GM12892 (cell line): ENCODE measurements at regions not wholly inside any gene's neighbourhood (a gene's known extent, or its start where the extent isn't known, plus 50 kb on each side); places are given as distances from the start of the nearest gene placed in this dataset.

Source experiments
- POLR2A ChIP-seq: IDR thresholded peaks from 2 replicates; pipeline ENCODE4 v1.6.1; 2011; ENCODE audit warnings: low read depth, low read length, control low read depth
- POLR2AphosphoS5 ChIP-seq: IDR thresholded peaks from 2 replicates; pipeline ENCODE4 v1.6.1; 2011; ENCODE audit warnings: low read depth, low read length, control low read depth
- TAF1 ChIP-seq: IDR thresholded peaks from 2 replicates; pipeline ENCODE4 v1.6.1; 2011; ENCODE audit warnings: low read depth, mild to moderate bottlenecking, control low read depth, low read length, borderline replicate concordance

DNA sequence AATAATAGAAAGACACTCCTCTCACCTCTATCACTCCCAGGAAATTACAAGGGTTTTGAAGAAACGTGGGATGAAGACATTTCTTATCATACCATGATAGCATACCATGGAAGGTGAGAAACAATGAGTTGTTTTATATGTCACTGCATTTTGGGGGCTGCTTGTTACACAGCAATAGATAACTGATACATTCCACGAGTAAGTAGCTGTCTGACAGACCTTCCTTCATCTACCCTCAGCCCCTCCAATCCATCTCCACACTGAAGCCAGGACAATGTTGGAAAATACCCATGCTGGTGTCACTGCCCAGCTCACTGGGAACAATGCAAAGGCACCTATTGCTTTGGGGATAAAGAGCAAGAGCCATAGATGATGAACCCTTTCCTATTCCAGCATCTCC, 68.9 kb upstream of the USP29 start:
- TF ChIP-seq POLR2AphosphoS5 = no peak
- TF ChIP-seq TAF1 = no peak
- no peak for TF ChIP-seq POLR2A
